Uterus (tissue), 2 donors: ENCODE measurements at regions not wholly inside any gene's neighbourhood (a gene's known extent, or its start where the extent isn't known, plus 50 kb on each side); places are given as distances from the start of the nearest gene placed in this dataset.

Experiments
- CTCF ChIP-seq, 4 experiments: fragments of 200-600 bp in 2 of 4; fragments of 450-650 bp in 2 of 4; sonication (generic) in 2 of 4; IDR thresholded peaks; one replicate each; pipeline ENCODE4 v1.5.1; 2016 to 2019; ENCODE audit warnings: antibody characterized with exemption in 4 of 4, mild to moderate bottlenecking in 2 of 4, moderate library complexity in 1 of 4
- POLR2A ChIP-seq, 2 donors: fragments of 450-650 bp; IDR thresholded peaks; one replicate each; pipeline ENCODE4 v1.6.1; 2016; ENCODE audit warnings: antibody characterized with exemption in 2 of 2, mild to moderate bottlenecking in 1 of 2, moderate library complexity in 1 of 2

- TF ChIP-seq CTCF (IDR thresholded peaks at IDR 0.05) (no peak), POLR2A (IDR thresholded peaks at IDR 0.05) (no peak)
Measured at GRCh38 chr12:13654456-13654855, 326.9 kb downstream of the GRIN2B start.
